GM21423 (cell line): ENCODE measurements at regions not wholly inside any gene's neighbourhood (a gene's known extent, or its start where the extent isn't known, plus 50 kb on each side); places are given as distances from the start of the nearest gene placed in this dataset.
A peak's percentile ranks its signal among the peaks of the same experiment; 100 is the strongest.

Experiments used
- ATAC-seq: cut with Tn5 transposase; IDR thresholded peaks from one replicate; pipeline ENCODE4 v1.9.1; 2021; ENCODE audit warnings: mild to moderate bottlenecking, moderate library complexity; ENCODE audit not compliant: unreplicated experiment

- no peak for ATAC-seq
These were observed 172.6 kb upstream of the PRPS1L1 start for GRCh38 chr7:18200266-18200665.

- no peak for ATAC-seq
These were observed 173.2 kb upstream of the PRPS1L1 start for GRCh38 chr7:18200855-18201254.

DNA sequence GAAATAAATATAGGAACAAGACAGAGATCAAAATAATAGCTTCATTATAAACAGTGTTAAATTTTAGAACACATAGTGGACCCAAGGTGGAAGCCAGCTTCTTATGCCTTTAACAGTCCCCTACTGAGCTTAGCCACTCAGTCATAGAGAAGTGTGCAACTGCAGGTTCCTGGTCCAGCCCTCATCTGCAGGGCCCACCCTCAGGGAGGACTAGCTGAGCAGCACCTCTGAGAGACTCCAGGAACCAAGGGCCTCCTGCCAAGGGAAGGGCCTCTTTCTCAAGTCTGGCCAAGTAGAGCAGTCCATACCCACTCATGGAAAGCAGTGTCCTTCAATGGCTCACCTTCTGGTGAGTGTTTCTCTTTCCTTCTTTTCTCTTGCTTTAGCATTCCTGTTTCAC lies 173.7 kb upstream of the PRPS1L1 start:
- ATAC-seq = no peak

DNA sequence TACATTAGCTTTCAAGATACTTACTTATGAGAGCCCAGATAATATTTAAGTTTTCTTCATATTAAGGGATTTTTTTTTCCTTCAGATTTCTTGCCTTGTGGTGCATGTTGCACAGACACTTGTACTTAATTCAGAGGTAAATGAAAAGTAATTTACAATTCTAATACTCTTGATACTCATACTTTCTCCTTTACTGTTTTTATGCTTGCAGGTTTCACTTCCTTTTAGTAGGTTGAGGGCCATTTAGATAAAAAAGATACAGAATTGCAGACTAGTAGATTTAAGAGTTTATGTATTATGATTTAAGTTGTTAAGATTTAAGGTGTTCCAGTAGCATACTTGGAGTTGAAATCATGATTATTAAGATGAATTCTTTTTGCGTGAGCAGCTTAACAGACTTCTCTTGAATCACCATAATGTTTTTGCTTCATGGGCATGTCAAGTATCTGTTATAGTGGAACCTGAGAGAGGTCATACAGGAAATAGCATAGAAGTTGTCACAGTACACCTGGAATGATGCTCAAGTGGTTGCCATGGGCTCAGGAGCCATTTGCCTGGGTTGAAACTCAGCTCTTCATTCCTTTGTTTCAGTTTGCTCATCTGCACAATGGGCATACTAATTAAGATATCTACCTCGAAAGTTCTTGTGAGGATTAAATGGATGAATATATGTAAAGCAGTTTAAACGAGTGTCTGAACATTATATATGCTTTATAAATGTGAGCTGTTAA lies 174.8 kb upstream of the PRPS1L1 start:
- peak; percentile 67 for ATAC-seq

DNA sequence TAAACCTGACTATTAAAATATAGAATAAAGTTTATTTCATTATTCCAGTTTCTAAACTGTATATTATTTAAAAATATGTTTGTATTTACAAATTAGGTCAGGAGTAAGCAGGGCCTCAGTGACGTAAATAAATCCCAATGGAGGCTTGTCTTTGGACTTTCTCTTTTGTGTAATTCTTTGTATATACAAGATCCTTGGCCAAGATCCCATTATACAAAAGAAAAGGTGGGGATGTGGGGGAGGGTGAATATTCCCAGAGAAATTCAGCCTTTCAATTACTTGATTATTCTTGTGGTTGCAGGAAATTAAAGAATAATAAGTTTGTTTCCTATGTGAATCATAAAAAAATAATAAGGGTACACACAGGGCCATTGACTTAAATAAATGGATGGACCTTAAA lies 178.7 kb upstream of the PRPS1L1 start:
- no peak for ATAC-seq

DNA sequence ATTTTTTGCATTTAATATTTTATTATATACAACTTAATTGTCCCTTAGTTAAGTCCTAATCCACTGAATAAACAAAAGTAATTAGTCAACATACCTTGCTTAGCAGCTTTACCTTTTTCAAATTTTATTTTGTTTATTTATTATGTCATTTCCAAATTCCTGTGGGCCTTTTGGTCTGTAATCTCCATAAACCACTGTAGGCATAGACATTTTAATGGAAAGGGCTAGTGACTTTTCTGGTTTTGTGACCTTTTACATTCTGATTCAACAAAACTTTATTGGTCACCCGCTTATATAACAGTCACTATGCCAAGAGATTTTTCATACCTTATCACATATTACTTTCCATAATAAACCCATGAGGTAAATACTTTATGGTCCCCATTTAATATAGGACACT lies 181.3 kb upstream of the PRPS1L1 start:
- no peak for ATAC-seq

DNA sequence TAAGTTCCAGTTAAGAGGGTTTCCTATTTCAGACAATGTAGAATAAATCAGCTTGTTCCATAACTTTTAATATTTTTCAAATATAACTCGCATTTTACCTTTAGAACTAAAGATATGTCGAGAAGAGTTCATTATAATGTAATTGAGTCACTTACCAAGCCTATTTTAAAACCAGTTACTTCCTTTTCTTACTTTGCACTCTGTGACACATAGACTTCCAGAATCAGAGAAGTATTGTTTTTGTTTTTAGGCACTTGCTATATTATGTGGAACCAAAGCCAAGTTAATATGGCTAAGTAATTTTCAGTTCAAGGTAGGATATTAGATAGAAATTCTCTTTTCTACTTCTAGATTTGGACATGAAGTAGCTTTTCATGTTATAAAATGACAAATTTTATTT lies 182.7 kb upstream of the PRPS1L1 start:
- no peak for ATAC-seq

DNA sequence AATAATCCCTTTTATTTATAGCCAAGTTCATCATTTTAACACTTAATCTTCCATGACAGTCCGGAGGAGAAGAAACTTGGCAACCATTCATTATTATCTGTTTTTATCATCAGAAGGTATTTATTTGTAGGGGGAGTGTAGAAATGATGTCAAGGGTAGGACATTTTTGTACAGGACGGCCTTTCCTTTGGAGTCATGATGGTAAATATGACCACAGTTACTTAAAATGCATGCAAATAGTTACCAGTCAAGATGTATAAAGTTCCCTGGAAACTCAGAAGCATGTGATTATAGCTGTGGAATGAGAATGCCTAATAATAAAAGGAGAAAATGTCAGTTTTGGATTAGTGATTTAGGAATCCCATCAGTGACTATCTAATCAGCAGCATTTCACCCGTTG lies 183.1 kb upstream of the PRPS1L1 start:
- ATAC-seq = no peak

- no peak for ATAC-seq
These were observed 184.7 kb upstream of the PRPS1L1 start for GRCh38 chr7:18212308-18212707.

GRCh38 chr7:18212758-18213157 lies 185.1 kb upstream of the PRPS1L1 start:
- no peak for ATAC-seq

GRCh38 chr7:18213652-18214051 lies 186.0 kb upstream of the PRPS1L1 start:
- ATAC-seq = no peak

- ATAC-seq = no peak
These were observed 188.6 kb upstream of the PRPS1L1 start for GRCh38 chr7:18216270-18216669.

- ATAC-seq = no peak
These were observed 194.0 kb upstream of the PRPS1L1 start for GRCh38 chr7:18221377-18222293.

- no peak for ATAC-seq
These were observed 195.0 kb upstream of the PRPS1L1 start for GRCh38 chr7:18222636-18223035.

GRCh38 chr7:18224138-18224537 lies 196.5 kb upstream of the PRPS1L1 start:
- no peak for ATAC-seq

DNA sequence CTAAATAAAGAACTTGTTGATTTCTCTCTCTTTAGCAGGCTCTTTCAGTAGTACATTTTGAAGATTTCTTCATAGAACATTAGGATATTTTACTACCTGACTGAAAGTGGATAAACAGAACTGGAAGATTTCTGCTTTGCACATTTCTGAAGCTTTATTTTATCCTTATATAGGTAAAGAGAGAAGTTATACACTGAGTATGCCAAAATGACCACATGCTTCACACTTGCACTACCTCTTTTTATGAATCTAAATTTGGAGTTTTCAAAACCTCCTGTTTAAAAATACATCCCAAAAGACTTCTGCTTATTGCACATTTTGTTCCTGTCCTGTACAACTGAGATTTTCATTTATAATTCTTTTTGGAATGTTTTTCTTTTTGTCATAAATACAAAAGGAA lies 197.4 kb upstream of the PRPS1L1 start:
- peak; percentile 57 for ATAC-seq

GRCh38 chr7:18226598-18226997 lies 199.0 kb upstream of the PRPS1L1 start:
- ATAC-seq = no peak

DNA sequence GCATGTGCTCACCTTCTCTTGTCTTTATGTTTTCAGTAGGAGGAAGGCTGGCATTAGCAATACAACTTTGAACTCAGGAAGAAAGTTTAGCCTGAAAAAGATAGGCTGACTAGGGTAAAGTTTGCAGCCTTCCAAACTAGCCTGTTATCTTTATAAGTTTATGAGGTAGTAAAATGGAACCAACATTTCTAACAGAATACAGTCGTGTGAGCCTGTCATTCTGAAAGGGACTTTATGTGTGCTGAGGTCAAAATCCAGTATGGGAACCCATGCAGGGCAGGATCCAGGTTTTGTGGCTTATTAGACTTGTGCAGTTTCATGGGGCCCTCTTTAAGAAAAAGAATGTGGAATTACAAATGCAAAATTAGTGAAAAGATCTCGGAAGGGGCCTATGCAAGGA lies 201.0 kb upstream of the PRPS1L1 start:
- ATAC-seq = no peak

GRCh38 chr7:18230271-18230670 lies 202.6 kb upstream of the PRPS1L1 start:
- ATAC-seq = no peak

DNA sequence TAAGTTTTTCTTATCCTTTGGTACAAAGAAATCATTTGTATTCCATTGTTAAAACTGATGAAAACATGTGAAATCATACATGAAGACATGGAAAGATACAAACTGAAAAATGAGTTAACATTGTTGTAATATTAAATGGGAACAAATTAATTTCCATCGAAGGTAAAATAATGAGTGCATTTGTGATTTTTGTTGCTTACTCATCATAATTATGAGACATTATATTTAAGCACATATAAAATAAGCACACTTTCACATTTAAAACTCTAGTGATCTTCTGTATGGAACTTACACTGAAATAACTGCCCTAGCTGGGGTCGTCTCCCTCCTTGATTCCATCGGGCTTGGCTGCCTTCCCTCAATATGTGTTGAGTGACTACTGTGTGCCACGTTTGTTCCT lies 204.2 kb upstream of the PRPS1L1 start:
- ATAC-seq = no peak

DNA sequence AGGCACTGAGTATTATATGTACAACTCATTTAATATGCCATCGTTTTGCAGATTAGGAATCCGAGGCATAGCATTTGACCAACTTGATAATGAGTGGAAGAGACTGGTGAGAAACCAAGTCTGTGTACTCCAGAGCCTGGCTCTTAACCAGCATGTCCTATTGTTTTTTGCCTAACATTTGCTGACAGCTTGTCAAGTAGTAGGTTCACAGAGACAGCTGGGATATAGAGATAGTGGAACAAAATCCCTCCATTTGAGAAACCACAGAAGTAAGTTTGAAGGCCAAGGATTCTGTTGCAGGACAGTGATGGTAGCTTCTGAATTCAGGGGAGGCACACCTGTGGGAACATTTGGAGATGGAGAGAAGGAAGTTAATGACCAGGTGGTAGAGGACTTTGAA lies 206.9 kb upstream of the PRPS1L1 start:
- no peak for ATAC-seq

GRCh38 chr7:18235819-18236218 lies 208.2 kb upstream of the PRPS1L1 start:
- ATAC-seq = no peak
